GM12872 (cell line): ENCODE measurements at regions not wholly inside any gene's neighbourhood (a gene's known extent, or its start where the extent isn't known, plus 50 kb on each side); places are given as distances from the start of the nearest gene placed in this dataset.

Experiments used
- TF ChIP-seq, protein P1 (sequence below): IDR thresholded peaks from 3 replicates; pipeline ENCODE4 v1.5.1; 2011; ENCODE audit warnings: low read depth, mild to moderate bottlenecking, low read length, moderate library complexity; ENCODE audit not compliant: insufficient read depth

DNA sequence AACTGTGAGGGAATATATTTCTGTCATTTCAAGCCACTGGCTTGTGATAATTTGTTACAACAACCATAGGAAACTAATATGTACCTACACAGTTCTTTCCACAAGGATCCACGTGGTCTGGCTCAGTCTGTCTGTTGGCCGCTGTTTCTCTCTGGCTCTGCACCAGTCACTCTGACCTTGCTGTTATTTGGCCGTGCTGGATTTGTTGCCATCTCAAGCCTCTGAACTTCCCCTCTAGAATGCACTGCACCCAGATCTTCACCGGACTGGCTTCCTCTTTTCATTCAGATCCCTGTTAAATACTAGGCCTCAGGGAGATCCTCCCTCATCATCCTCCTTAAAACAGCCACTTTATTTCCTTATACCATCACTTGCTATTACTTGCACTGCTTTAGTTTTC lies 446.8 kb downstream of the TFAP2B start:
- TF ChIP-seq, protein P1, sequence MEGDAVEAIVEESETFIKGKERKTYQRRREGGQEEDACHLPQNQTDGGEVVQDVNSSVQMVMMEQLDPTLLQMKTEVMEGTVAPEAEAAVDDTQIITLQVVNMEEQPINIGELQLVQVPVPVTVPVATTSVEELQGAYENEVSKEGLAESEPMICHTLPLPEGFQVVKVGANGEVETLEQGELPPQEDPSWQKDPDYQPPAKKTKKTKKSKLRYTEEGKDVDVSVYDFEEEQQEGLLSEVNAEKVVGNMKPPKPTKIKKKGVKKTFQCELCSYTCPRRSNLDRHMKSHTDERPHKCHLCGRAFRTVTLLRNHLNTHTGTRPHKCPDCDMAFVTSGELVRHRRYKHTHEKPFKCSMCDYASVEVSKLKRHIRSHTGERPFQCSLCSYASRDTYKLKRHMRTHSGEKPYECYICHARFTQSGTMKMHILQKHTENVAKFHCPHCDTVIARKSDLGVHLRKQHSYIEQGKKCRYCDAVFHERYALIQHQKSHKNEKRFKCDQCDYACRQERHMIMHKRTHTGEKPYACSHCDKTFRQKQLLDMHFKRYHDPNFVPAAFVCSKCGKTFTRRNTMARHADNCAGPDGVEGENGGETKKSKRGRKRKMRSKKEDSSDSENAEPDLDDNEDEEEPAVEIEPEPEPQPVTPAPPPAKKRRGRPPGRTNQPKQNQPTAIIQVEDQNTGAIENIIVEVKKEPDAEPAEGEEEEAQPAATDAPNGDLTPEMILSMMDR = no peak

DNA sequence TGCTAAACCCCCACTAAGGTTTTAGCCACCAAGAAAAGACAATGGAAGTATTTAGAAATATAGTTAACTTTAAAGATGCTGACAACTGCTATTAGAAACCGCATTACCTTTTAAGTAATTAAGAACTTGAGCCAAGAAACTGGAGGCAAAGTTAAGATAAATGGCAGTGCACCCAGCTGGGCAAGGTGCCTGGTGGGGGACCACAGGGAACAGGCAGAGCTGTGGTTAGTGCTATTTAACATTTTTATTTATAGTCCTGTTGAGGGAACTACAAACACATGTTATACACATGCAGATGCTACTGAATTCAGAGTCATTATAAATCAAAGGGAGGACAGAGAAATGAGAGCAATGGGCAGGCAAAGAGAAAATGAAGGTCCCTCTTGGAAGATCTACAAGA lies 447.9 kb downstream of the TFAP2B start:
- TF ChIP-seq, protein P1 = no peak

DNA sequence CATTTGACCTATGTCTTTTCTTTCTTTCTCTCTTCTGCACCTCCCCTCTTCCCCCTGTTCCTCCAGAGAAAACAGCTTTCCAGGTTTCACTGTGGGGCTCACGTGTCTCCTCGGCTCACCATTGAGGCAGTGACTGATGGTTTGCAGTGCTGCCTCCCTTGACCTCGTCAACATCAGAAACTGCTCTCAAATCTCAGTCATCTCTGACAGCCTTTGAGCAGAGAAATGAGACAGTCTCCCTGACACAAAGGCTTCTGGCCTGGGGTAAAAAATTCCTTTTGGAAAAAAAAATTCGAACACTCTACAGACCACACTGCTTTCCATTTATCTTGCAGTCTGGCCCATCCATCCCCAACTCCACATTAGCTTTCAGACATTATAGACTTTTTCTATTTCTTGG lies 450.0 kb downstream of the TFAP2B start:
- TF ChIP-seq, protein P1 = no peak

DNA sequence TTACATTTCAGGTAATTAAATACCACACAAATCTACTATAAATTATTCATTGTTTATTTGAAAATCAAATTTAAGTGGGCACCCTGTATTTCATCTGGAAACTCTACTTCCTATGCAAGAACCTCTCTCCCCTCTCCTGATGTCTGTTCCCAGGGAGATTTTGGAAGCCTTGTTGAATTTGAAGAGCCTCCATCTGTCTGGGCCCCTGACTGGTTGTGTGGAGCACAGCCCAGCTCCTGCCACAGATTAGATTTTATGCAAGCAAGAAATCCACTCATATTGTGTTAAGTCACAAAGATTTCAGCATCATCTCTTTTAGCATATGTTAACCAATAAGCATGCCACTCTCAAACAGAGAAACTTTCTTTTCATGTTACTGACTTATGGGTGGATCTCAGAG lies 451.2 kb downstream of the TFAP2B start:
- TF ChIP-seq, protein P1 = no peak

DNA sequence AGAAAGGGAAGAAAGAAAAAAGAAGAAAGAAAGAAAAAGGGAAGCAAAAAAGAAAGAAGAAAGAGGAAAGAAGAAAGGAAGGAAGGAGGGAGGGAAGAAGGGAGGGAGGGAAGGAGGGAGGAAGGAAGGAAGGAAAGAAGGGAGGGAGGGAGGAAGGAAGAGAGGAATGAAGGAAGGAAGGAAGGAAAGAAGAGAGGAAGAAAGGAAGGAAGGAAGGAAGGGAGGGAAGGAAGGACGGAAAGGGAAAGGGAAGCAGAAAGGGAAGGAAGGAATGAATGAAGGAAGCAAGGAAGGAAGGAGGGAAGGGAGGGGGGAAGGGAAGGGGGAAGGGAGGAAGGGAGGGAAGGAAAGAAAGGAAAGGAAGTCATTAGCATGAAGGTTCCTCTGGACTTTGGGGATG lies 452.9 kb downstream of the TFAP2B start:
- TF ChIP-seq, protein P1 = no peak

DNA sequence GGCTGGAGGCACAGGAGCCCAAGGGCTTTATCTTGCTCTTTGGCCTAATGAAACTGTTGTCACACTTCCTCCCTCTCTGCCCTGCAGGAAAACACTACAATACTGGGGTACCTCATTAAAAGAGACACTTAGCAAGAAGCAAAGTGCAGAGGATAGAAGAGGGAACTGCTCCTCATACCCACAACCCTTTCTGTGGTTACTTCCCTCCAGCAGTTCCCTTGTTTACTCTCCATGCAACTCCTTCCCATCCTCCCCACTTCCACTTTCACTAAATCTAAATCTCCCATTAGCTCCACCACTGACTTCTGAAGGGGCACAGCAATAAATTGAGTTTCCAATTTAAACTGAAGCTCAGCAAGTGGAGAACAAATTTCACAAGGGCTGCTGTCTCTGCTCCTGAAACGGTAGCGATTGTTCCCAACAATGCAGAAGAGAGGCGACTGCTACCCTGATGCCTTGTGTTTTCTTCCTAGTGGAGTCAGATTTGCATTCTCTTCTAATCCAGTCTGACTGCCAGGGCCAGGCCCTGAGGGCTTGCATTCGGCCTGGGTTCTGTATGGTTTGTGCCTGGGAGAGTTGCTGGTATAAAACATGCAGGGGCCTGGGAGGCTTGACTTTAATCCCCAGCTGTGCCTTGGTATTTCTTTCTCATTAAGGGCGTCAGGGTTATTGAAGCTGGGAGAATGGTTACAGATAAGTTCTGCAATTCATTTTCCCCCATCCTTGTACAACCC lies 454.7 kb downstream of the TFAP2B start:
- TF ChIP-seq, protein P1 = no peak

DNA sequence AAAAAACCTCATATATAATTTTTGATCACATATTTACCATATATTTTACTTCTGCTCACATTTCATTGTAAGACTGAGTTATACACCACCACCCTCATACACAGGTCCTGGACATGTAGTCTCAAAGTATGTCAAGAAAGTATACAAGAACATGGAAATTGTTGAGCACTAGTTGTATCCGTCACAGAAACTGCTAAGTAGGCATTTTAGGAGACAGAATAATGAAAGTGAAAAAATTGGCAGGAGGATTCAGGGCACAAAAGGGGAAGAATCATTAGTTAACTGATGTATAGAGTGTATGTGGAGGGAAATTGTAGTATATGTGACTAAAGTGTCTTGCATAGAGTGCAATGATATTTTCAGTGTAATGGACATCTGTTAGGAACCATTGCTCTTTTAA lies 458.8 kb downstream of the TFAP2B start:
- TF ChIP-seq, protein P1 = no peak
